ENCODE measurements at regions not wholly inside any gene's neighbourhood (a gene's known extent, or its start where the extent isn't known, plus 50 kb on each side); places are given as distances from the start of the nearest gene placed in this dataset.

- H3K27ac ChIP-seq = no peak overlapping the region
- POLR2A ChIA-PET = no interaction called here
- FAIRE-seq (no peak), DNase-seq (ENCODE audit: low read depth in 1 of 2, low spot score in 1 of 2) (no peak), ATAC-seq (no peak)
- no peak overlapping the region for H3K4me2 ChIP-seq
- CTCF ChIA-PET = no interaction called here
- TF ChIP-seq NR3C1 (IDR thresholded peaks at IDR 0.05) = no peak
- no peak for TF ChIP-seq RARB (CRISPR knock-in tag; IDR thresholded peaks at IDR 0.05)
- TF ChIP-seq REST (IDR thresholded peaks at IDR 0.05) = no peak
- TF ChIP-seq EP300 (IDR thresholded peaks at IDR 0.05) = no peak
- no peak for TF ChIP-seq HOXB13 (CRISPR knock-in tag; IDR thresholded peaks at IDR 0.05; ENCODE audit: low read depth)
- TF ChIP-seq USF2 (IDR thresholded peaks at IDR 0.05) = no peak
- TF ChIP-seq KDM5A (IDR thresholded peaks at IDR 0.05) = no peak
- no peaks in the 10 kb centered on the region for H3K9me3 ChIP-seq
- H3K4me1 ChIP-seq = no peaks in the 10 kb centered on the region
- no peak overlapping the region for H3K4me3 ChIP-seq
- WGBS (ENCODE audit: missing lambda C conversion rate) = 85% methylated on average over 9 of the region's 9 CpGs
Observed at GRCh38 chr12:114742363-114742762, 58.4 kb upstream of the TBX3 start.

GRCh38 chr12:114741940-114742339 is 58.0 kb upstream of the TBX3 start:
- Histone ChIP-seq H3K27ac (no peak overlapping the region), H3K4me3 (no peak overlapping the region), H3K9me3 (no peaks in the 10 kb centered on the region), H3K4me1 (no peaks in the 10 kb centered on the region), H3K4me2 (no peak overlapping the region)
- FAIRE-seq = no peak
- ChIA-PET CTCF (interaction anchor here (0.6 kb wide), 1 partner anchor 22 kb away, joined by 5 read pairs; no protein-coding TSS in a partner anchor), POLR2A (no interaction called here)
- no peak for ATAC-seq
- WGBS (ENCODE audit: missing lambda C conversion rate) = 89% methylated on average over 4 of the region's 4 CpGs
- no peak for DNase-seq (ENCODE audit: low read depth in 1 of 2, low spot score in 1 of 2)
- TF ChIP-seq CBX2 (IDR thresholded peaks at IDR 0.05; ENCODE audit: borderline replicate concordance, low read depth) = no peak
- TF ChIP-seq MAZ (IDR thresholded peaks at IDR 0.05; ENCODE audit: borderline replicate concordance, low read depth, low read length) = no peak
- no peak for TF ChIP-seq TFCP2L1 (CRISPR knock-in tag; IDR thresholded peaks at IDR 0.05)
- no peak for TF ChIP-seq BHLHE40 (IDR thresholded peaks at IDR 0.05; ENCODE audit: low read depth, low read length)
- no peak for TF ChIP-seq ZSCAN20 (CRISPR knock-in tag; IDR thresholded peaks at IDR 0.05)
- TF ChIP-seq MAX (IDR thresholded peaks at IDR 0.05) = no peak

GRCh38 chr12:114740448-114740847 is 56.5 kb upstream of the TBX3 start:
- Histone ChIP-seq H3K27ac (no peak overlapping the region), H3K9me3 (no peaks in the 10 kb centered on the region), H3K4me1 (no peaks in the 10 kb centered on the region), H3K4me3 (no peak overlapping the region), H3K4me2 (no peak overlapping the region)
- ChIA-PET POLR2A (no interaction called here), CTCF (interaction anchor here (0.6 kb wide), 1 partner anchor 1747 kb away, joined by 4 read pairs; no protein-coding TSS in a partner anchor)
- ATAC-seq = no peak
- TF ChIP-seq ZSCAN20 (CRISPR knock-in tag; IDR thresholded peaks at IDR 0.05) = no peak
- TF ChIP-seq CHD4 (IDR thresholded peaks at IDR 0.05; ENCODE audit: borderline replicate concordance) = no peak
- TF ChIP-seq MAX (IDR thresholded peaks at IDR 0.05) = no peak
- peak; percentile 89 for TF ChIP-seq NFE2L2 (conservative IDR thresholded peaks at IDR 0.05; ENCODE audit: low read length)
- peak; percentile 9 for TF ChIP-seq MAFK (IDR thresholded peaks at IDR 0.05; ENCODE audit: partially characterized antibody)
- TF ChIP-seq KDM1A (IDR thresholded peaks at IDR 0.05; ENCODE audit: low read depth) = no peak
- no peak for TF ChIP-seq HOXB13 (CRISPR knock-in tag; IDR thresholded peaks at IDR 0.05; ENCODE audit: low read depth)
- TF ChIP-seq ZNF302 (CRISPR knock-in tag; IDR thresholded peaks at IDR 0.05) = no peak
- TF ChIP-seq PHF8 (IDR thresholded peaks at IDR 0.05; ENCODE audit: borderline replicate concordance, low read depth) = no peak
- TF ChIP-seq HEYL (CRISPR knock-in tag; IDR thresholded peaks at IDR 0.05) = no peak
- DNase-seq (ENCODE audit: low read depth in 1 of 2, low spot score in 1 of 2) = no peak
- FAIRE-seq = no peak
- WGBS (ENCODE audit: missing lambda C conversion rate) = 72% methylated on average over 7 of the region's 7 CpGs

All from A549 (cell line).